ENCODE measurements at regions not wholly inside any gene's neighbourhood (a gene's known extent, or its start where the extent isn't known, plus 50 kb on each side); places are given as distances from the start of the nearest gene placed in this dataset.
"Not testable (repeated sequence)": the region's sequence is repeated elsewhere in the genome, so short reads cannot be mapped to it uniquely, and the experiment has no call there.

- DNase-seq, result peak in 49 of 56 donors; percentile 0 to 68 (median 8)
Measured at GRCh38 chrX:25144043-25144940, 128.5 kb upstream of the ARX start.

- peak in 5 of 56 donors; percentile 0 to 6 (median 1) for DNase-seq
Measured at GRCh38 chrX:25143596-25143995, 127.8 kb upstream of the ARX start.

GRCh38 chrX:25141684-25142083 lies 125.9 kb upstream of the ARX start:
- no peak for DNase-seq

GRCh38 chrX:25131055-25131454 lies 115.3 kb upstream of the ARX start:
- DNase-seq, result no peak

GRCh38 chrX:25130619-25131018 lies 114.9 kb upstream of the ARX start:
- DNase-seq, result no peak

GRCh38 chrX:25125483-25125882 lies 109.7 kb upstream of the ARX start:
- no peak for DNase-seq

- no peak for DNase-seq
Measured at GRCh38 chrX:25124391-25124790, 108.6 kb upstream of the ARX start.

- DNase-seq, result no peak
Measured at GRCh38 chrX:25112156-25112555, 96.4 kb upstream of the ARX start.

- no peak for DNase-seq
Measured at GRCh38 chrX:25108481-25108880, 92.7 kb upstream of the ARX start.

GRCh38 chrX:25105221-25105620 lies 89.5 kb upstream of the ARX start:
- DNase-seq, result no peak

GRCh38 chrX:25096522-25097045 lies 80.8 kb upstream of the ARX start:
- no peak for DNase-seq

- DNase-seq, result not testable (repeated sequence)
Measured at GRCh38 chrX:25091152-25091551, 75.4 kb upstream of the ARX start.

- DNase-seq, result no peak
Measured at GRCh38 chrX:25084446-25084845, 68.7 kb upstream of the ARX start.

GRCh38 chrX:25083661-25084060 lies 67.9 kb upstream of the ARX start:
- DNase-seq, result no peak

GRCh38 chrX:25079020-25079419 lies 63.3 kb upstream of the ARX start:
- no peak for DNase-seq

- DNase-seq, result no peak
Measured at GRCh38 chrX:25076941-25077500, 61.3 kb upstream of the ARX start.

GRCh38 chrX:25072247-25072646 lies 56.5 kb upstream of the ARX start:
- DNase-seq, result no peak

GRCh38 chrX:25070038-25070437 lies 54.3 kb upstream of the ARX start:
- no peak for DNase-seq

- DNase-seq, result no peak
Measured at GRCh38 chrX:25069209-25069608, 53.4 kb upstream of the ARX start.

GRCh38 chrX:25068340-25068739 lies 52.6 kb upstream of the ARX start:
- no peak for DNase-seq

GRCh38 chrX:25067271-25068172 lies 51.8 kb upstream of the ARX start:
- DNase-seq, result no peak

GRCh38 chrX:25066131-25066530 lies 50.4 kb upstream of the ARX start:
- DNase-seq, result no peak

Data from amygdala (tissue), 56 donors.